Daoy (cell line): ENCODE measurements at regions not wholly inside any gene's neighbourhood (a gene's known extent, or its start where the extent isn't known, plus 50 kb on each side); places are given as distances from the start of the nearest gene placed in this dataset.
A peak's percentile ranks its signal among the peaks of the same experiment; 100 is the strongest.

Experiments
- DNase-seq: peaks from one replicate; pipeline ENCODE4 v3.0.0-alpha.2; 2015; ENCODE audit warnings: low read depth

- no peak for DNase-seq
These were observed 538.1 kb upstream of the ATP11B start for GRCh38 chr3:182255158-182255557.

GRCh38 chr3:182257361-182257760 lies 535.9 kb upstream of the ATP11B start:
- no peak for DNase-seq

GRCh38 chr3:182258538-182259177 lies 534.6 kb upstream of the ATP11B start:
- DNase-seq = peak; percentile 52

GRCh38 chr3:182259579-182259978 lies 533.7 kb upstream of the ATP11B start:
- no peak for DNase-seq

GRCh38 chr3:182261041-182261440 lies 532.3 kb upstream of the ATP11B start:
- no peak for DNase-seq

GRCh38 chr3:182268711-182269110 lies 524.6 kb upstream of the ATP11B start:
- DNase-seq = no peak

GRCh38 chr3:182276512-182276911 lies 516.8 kb upstream of the ATP11B start:
- DNase-seq = no peak

GRCh38 chr3:182284793-182285192 lies 508.5 kb upstream of the ATP11B start:
- DNase-seq = no peak

GRCh38 chr3:182292591-182292990 lies 500.7 kb upstream of the ATP11B start:
- DNase-seq = no peak

GRCh38 chr3:182294256-182294655 lies 499.0 kb upstream of the ATP11B start:
- peak; percentile 19 for DNase-seq

- DNase-seq = no peak
These were observed 498.6 kb upstream of the ATP11B start for GRCh38 chr3:182294696-182295095.

- DNase-seq = no peak
These were observed 493.0 kb upstream of the ATP11B start for GRCh38 chr3:182300266-182300665.

GRCh38 chr3:182303169-182303568 lies 490.1 kb upstream of the ATP11B start:
- no peak for DNase-seq

GRCh38 chr3:182305881-182306665 lies 487.2 kb upstream of the ATP11B start:
- no peak for DNase-seq

- DNase-seq = no peak
These were observed 485.0 kb upstream of the ATP11B start for GRCh38 chr3:182308328-182308727.

- DNase-seq = peak; percentile 20
These were observed 484.2 kb upstream of the ATP11B start for GRCh38 chr3:182309120-182309519.

- peak; percentile 10 for DNase-seq
These were observed 478.0 kb upstream of the ATP11B start for GRCh38 chr3:182315313-182315712.

- no peak for DNase-seq
These were observed 470.1 kb upstream of the ATP11B start for GRCh38 chr3:182323126-182323700.

GRCh38 chr3:182323898-182324297 lies 469.4 kb upstream of the ATP11B start:
- no peak for DNase-seq

- DNase-seq = peak; percentile 75
These were observed 467.9 kb upstream of the ATP11B start for GRCh38 chr3:182325213-182325950.

- DNase-seq = peak; percentile 84
These were observed 466.1 kb upstream of the ATP11B start for GRCh38 chr3:182327196-182327681.

- DNase-seq = no peak
These were observed 462.7 kb upstream of the ATP11B start for GRCh38 chr3:182330646-182331045.
